ENCODE measurements at regions not wholly inside any gene's neighbourhood (a gene's known extent, or its start where the extent isn't known, plus 50 kb on each side); places are given as distances from the start of the nearest gene placed in this dataset.
"Not testable (repeated sequence)": the region's sequence is repeated elsewhere in the genome, so short reads cannot be mapped to it uniquely, and the experiment has no call there.

DNA sequence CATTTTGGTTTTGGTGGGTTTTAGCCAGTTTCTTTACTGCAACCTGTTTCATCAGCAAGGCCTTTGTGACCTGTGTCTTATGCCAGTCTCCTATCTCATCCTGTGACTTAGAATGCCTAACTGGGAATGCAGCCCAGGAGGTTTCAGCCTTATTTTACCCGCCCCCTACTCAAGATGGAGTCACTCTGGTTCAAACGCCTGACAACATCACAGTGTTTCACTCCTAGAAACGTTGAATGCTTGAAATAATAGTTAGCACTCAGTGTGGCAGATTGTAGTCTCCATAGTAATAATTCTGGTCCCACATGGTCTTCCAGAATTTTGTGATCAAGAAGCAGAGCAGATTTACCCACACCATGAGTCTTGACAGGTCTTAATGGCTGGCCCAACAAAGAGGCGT, 159.0 kb upstream of the TRIB2 start:
- Histone ChIP-seq H3K36me3 (ENCODE audit: insufficient read depth, low read length) (no peaks in the 10 kb centered on the region), H3K27me3 (ENCODE audit: insufficient read depth, low read length, poor library complexity) (no peaks in the 10 kb centered on the region), H3K9me3 (ENCODE audit: insufficient read depth, low read length, severe bottlenecking) (no peaks in the 10 kb centered on the region), H3K4me2 (ENCODE audit: insufficient read depth, low read length) (no peak overlapping the region), H4K20me1 (ENCODE audit: insufficient read depth, low read length) (no peaks in the 10 kb centered on the region), H2AFZ (ENCODE audit: low read depth, low read length) (no peak overlapping the region), H3K4me3 (ENCODE audit: low read depth in 1 of 2, low read length in 2 of 2) (no peak overlapping the region), H3K27ac (ENCODE audit: low read length) (no peak overlapping the region), H3K79me2 (ENCODE audit: insufficient read depth, low read length) (no peaks in the 10 kb centered on the region), H3K4me1 (ENCODE audit: insufficient read depth, low read length) (peaks cover 5% of the 10 kb centered on the region; the same call in 1 of the 2 replicates), H3K9ac (ENCODE audit: low read depth, low read length) (no peak overlapping the region)
- DNase-seq (no peak), ATAC-seq (ENCODE audit: insufficient read depth, low read depth) (no peak)
- no peak for TF ChIP-seq EZH2 (IDR thresholded peaks at IDR 0.05; ENCODE audit: borderline replicate concordance, low read depth, low read length, severe bottlenecking)
- TF ChIP-seq, protein P1, sequence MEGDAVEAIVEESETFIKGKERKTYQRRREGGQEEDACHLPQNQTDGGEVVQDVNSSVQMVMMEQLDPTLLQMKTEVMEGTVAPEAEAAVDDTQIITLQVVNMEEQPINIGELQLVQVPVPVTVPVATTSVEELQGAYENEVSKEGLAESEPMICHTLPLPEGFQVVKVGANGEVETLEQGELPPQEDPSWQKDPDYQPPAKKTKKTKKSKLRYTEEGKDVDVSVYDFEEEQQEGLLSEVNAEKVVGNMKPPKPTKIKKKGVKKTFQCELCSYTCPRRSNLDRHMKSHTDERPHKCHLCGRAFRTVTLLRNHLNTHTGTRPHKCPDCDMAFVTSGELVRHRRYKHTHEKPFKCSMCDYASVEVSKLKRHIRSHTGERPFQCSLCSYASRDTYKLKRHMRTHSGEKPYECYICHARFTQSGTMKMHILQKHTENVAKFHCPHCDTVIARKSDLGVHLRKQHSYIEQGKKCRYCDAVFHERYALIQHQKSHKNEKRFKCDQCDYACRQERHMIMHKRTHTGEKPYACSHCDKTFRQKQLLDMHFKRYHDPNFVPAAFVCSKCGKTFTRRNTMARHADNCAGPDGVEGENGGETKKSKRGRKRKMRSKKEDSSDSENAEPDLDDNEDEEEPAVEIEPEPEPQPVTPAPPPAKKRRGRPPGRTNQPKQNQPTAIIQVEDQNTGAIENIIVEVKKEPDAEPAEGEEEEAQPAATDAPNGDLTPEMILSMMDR (IDR thresholded peaks at IDR 0.05; ENCODE audit: borderline replicate concordance, extremely low read depth, low read length, poor library complexity, severe bottlenecking), result no peak

DNA sequence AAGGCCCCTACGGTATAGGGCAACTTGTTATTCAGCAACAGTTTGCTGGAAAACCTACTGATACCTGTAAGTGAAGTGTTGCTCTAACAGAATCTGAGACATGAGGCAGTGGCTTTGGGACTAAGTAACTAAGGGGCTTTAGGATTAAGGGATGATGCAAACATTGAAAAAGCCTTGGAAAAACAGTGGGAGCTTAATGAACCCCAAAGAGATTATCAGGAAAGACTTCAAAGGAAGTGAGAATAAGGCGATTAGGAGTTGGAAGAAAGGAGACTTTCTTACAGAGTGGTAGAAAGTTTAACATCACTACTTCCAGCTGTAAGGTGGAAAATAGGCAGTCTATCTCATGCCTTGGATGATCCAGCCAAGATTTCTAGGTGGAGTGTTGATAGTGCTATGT, 158.2 kb upstream of the TRIB2 start:
- DNase-seq, result no peak
- no peak overlapping the region for H3K4me2 ChIP-seq (ENCODE audit: insufficient read depth, low read length)
- no peak for ATAC-seq (ENCODE audit: insufficient read depth, low read depth)
- H3K9ac ChIP-seq (ENCODE audit: low read depth, low read length), result no peak overlapping the region
- no peaks in the 10 kb centered on the region for H3K9me3 ChIP-seq (ENCODE audit: insufficient read depth, low read length, severe bottlenecking)
- H3K36me3 ChIP-seq (ENCODE audit: insufficient read depth, low read length), result no peaks in the 10 kb centered on the region
- no peak overlapping the region for H3K27ac ChIP-seq (ENCODE audit: low read length)
- no peak overlapping the region for H3K4me3 ChIP-seq (ENCODE audit: low read depth in 1 of 2, low read length in 2 of 2)
- TF ChIP-seq, protein P1 (IDR thresholded peaks at IDR 0.05; ENCODE audit: borderline replicate concordance, extremely low read depth, low read length, poor library complexity, severe bottlenecking), result no peak
- no peak for TF ChIP-seq EZH2 (IDR thresholded peaks at IDR 0.05; ENCODE audit: borderline replicate concordance, low read depth, low read length, severe bottlenecking)
- no peaks in the 10 kb centered on the region for H4K20me1 ChIP-seq (ENCODE audit: insufficient read depth, low read length)
- peaks cover 5% of the 10 kb centered on the region; the same call in 1 of the 2 replicates for H3K4me1 ChIP-seq (ENCODE audit: insufficient read depth, low read length)
- H3K79me2 ChIP-seq (ENCODE audit: insufficient read depth, low read length), result no peaks in the 10 kb centered on the region
- no peak overlapping the region for H2AFZ ChIP-seq (ENCODE audit: low read depth, low read length)
- no peaks in the 10 kb centered on the region for H3K27me3 ChIP-seq (ENCODE audit: insufficient read depth, low read length, poor library complexity)

DNA sequence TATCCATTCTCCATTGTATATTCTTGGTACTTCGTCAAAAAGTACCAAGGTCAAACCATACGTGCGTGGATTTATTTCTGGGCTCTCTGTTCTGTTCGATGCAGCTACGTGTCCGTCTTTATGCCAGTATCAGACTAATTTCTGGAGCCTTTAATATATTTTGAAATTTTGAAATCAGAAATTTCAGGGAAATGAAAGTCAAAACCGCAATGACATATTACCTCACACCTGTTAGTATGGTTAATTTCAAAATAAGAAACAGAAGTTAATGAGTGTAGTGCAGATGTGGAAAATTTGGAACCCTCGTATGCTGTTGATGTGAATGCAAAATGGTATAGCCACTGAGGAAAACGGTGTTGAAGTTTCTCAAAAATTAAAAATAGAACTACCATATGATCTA, 156.1 kb upstream of the TRIB2 start:
- Histone ChIP-seq H3K9ac (ENCODE audit: low read depth, low read length) (no peak overlapping the region), H2AFZ (ENCODE audit: low read depth, low read length) (no peak overlapping the region), H4K20me1 (ENCODE audit: insufficient read depth, low read length) (no peaks in the 10 kb centered on the region), H3K27me3 (ENCODE audit: insufficient read depth, low read length, poor library complexity) (no peaks in the 10 kb centered on the region), H3K9me3 (ENCODE audit: insufficient read depth, low read length, severe bottlenecking) (no peaks in the 10 kb centered on the region), H3K79me2 (ENCODE audit: insufficient read depth, low read length) (no peaks in the 10 kb centered on the region), H3K36me3 (ENCODE audit: insufficient read depth, low read length) (no peaks in the 10 kb centered on the region), H3K4me2 (ENCODE audit: insufficient read depth, low read length) (no peak overlapping the region), H3K4me1 (ENCODE audit: insufficient read depth, low read length) (no peaks in the 10 kb centered on the region), H3K27ac (ENCODE audit: low read length) (no peak overlapping the region), H3K4me3 (ENCODE audit: low read depth in 1 of 2, low read length in 2 of 2) (no peak overlapping the region)
- ATAC-seq (ENCODE audit: insufficient read depth, low read depth), result no peak
- no peak for TF ChIP-seq EZH2 (IDR thresholded peaks at IDR 0.05; ENCODE audit: borderline replicate concordance, low read depth, low read length, severe bottlenecking)
- TF ChIP-seq, protein P1 (IDR thresholded peaks at IDR 0.05; ENCODE audit: borderline replicate concordance, extremely low read depth, low read length, poor library complexity, severe bottlenecking), result no peak
- DNase-seq, result no peak

DNA sequence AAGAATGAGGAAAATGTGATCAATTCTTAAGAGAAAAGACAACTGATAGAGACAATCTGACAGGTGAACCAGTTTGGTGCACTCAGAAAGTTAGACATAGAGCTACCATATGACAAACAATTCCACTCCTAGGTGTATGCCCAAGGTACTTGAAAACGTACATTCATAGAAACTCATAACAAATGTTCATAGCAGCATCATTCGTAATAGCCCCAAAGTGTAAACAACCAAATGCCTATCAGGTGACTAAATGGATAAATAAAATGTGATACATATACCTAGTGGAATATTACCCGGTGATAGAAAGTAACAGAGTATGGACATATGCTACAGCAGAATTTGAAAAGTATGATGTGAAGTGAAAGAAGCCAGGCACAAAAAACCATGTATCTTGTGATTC, 149.3 kb upstream of the TRIB2 start:
- Histone ChIP-seq H2AFZ (ENCODE audit: low read depth, low read length) (no peak overlapping the region), H3K27me3 (ENCODE audit: insufficient read depth, low read length, poor library complexity) (no peaks in the 10 kb centered on the region), H3K27ac (ENCODE audit: low read length) (no peak overlapping the region), H3K9me3 (ENCODE audit: insufficient read depth, low read length, severe bottlenecking) (no peaks in the 10 kb centered on the region), H3K79me2 (ENCODE audit: insufficient read depth, low read length) (no peaks in the 10 kb centered on the region), H3K4me3 (ENCODE audit: low read depth in 1 of 2, low read length in 2 of 2) (no peak overlapping the region), H4K20me1 (ENCODE audit: insufficient read depth, low read length) (no peaks in the 10 kb centered on the region), H3K4me1 (ENCODE audit: insufficient read depth, low read length) (no peaks in the 10 kb centered on the region), H3K4me2 (ENCODE audit: insufficient read depth, low read length) (no peak overlapping the region), H3K9ac (ENCODE audit: low read depth, low read length) (no peak overlapping the region), H3K36me3 (ENCODE audit: insufficient read depth, low read length) (no peaks in the 10 kb centered on the region)
- DNase-seq, result no peak
- ATAC-seq (ENCODE audit: insufficient read depth, low read depth), result no peak
- TF ChIP-seq EZH2 (IDR thresholded peaks at IDR 0.05; ENCODE audit: borderline replicate concordance, low read depth, low read length, severe bottlenecking), result no peak
- TF ChIP-seq, protein P1 (IDR thresholded peaks at IDR 0.05; ENCODE audit: borderline replicate concordance, extremely low read depth, low read length, poor library complexity, severe bottlenecking), result no peak

DNA sequence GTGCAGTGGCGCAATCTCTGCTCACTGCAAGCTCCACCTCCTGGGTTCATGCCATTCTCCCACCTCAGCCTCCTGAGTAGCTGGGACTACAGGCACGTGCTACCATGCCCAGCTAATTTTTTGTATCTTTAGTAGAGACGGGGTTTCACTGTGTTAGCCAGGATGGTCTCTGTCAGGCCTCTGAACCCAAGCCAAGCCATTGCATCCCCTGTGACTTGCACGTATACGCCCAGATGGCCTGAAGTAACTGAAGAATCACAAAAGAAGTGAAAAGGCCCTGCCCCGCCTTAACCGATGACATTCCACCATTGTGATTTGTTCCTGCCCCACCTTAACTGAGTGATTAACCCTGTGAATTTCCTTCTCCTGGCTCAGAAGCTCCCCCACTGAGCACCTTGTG, 147.2 kb upstream of the TRIB2 start:
- H3K36me3 ChIP-seq (ENCODE audit: insufficient read depth, low read length); H4K20me1 ChIP-seq (ENCODE audit: insufficient read depth, low read length); H3K4me2 ChIP-seq (ENCODE audit: insufficient read depth, low read length); H2AFZ ChIP-seq (ENCODE audit: low read depth, low read length); H3K9ac ChIP-seq (ENCODE audit: low read depth, low read length); H3K9me3 ChIP-seq (ENCODE audit: insufficient read depth, low read length, severe bottlenecking); H3K4me3 ChIP-seq (ENCODE audit: low read depth in 1 of 2, low read length in 2 of 2); H3K4me1 ChIP-seq (ENCODE audit: insufficient read depth, low read length); DNase-seq; ATAC-seq (ENCODE audit: insufficient read depth, low read depth); H3K79me2 ChIP-seq (ENCODE audit: insufficient read depth, low read length); H3K27me3 ChIP-seq (ENCODE audit: insufficient read depth, low read length, poor library complexity); H3K27ac ChIP-seq (ENCODE audit: low read length): not testable (repeated sequence)
